Epithelial cell of esophagus (primary cell): ENCODE measurements at regions not wholly inside any gene's neighbourhood (a gene's known extent, or its start where the extent isn't known, plus 50 kb on each side); places are given as distances from the start of the nearest gene placed in this dataset.
"Not testable (repeated sequence)": the region's sequence is repeated elsewhere in the genome, so short reads cannot be mapped to it uniquely, and the experiment has no call there.

Experiments used
- DNase-seq: peaks from one replicate; pipeline ENCODE4 v3.0.0; 2010; ENCODE audit warnings: low read depth
- H3K4me3 ChIP-seq: 2 replicates; pipeline ENCODE4 v1.5.1; 2011; ENCODE audit warnings: mild to moderate bottlenecking, low read length, control low read depth
- CTCF ChIP-seq: IDR thresholded peaks from 2 replicates; pipeline ENCODE4 v1.5.1; 2011; ENCODE audit warnings: low read depth, mild to moderate bottlenecking, low read length, control low read depth, inconsistent platforms; ENCODE audit not compliant: insufficient read depth; ENCODE audit errors: missing control alignments

DNA sequence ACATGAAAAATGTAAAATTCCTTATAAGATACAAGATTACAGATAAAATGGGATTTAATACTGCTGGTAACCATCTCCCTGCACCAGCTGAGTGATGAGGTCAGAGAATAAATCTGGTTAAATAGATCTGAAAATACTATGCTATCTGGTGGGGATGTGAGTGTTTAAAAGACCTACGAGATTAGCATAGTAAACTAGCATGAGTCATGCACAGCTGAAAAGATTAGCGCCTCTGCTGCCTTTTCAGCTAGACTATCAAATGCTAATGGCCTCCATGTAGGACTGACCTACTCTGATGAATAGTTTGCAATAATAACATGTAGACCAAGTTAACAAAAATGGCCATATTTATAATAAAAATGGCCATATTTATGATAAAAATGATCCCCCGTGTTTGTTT lies 553.3 kb downstream of the C6orf118 start:
- no peak overlapping the region for H3K4me3 ChIP-seq
- TF ChIP-seq CTCF, result no peak
- DNase-seq, result no peak

DNA sequence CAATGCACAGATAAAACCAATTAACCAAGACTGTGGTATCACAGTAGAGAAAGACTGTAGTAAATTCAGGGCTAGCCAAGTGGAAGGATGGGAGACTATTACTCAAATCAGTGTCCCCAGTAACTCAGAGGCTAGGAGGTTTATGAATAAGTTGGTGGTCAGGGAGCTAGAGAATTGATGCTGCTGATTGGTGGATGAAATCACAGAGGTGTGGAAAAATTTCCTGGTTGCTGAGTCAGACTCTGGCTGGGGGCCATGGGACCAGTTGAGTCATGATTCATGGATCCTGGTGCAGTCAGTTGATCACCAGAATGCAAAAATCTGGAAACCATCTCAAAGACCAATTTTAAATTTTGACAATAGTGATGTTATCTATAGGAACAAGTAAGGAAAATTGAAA lies 555.9 kb downstream of the C6orf118 start:
- H3K4me3 ChIP-seq, result no peak overlapping the region
- TF ChIP-seq CTCF, result no peak
- DNase-seq, result peak; percentile 36

DNA sequence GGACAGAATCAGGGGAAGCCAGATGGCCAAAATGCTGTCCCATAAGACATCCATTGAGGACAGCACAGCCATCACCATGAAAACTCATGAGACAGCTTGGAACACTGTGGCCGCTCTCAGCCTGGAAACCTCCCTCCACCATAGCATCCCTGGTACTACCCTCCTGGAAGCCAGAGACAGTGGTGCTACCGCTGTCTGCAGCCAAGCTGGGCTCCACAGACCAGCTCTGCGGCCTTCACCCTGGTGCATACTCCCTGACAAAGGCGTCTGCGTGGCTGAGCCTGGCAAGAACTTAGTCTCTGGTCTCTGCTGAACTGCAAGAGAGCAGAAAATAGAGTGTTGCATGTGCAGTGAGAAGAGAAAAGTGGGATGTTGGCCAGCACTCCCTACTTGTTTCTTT lies 558.0 kb downstream of the C6orf118 start:
- TF ChIP-seq CTCF, result no peak
- no peak for DNase-seq
- H3K4me3 ChIP-seq, result no peak overlapping the region

GRCh38 chr6:164750128-164750527 lies 559.3 kb downstream of the C6orf118 start:
- DNase-seq, result no peak
- TF ChIP-seq CTCF, result no peak
- no peak overlapping the region for H3K4me3 ChIP-seq

GRCh38 chr6:164749221-164750064 lies 560.0 kb downstream of the C6orf118 start:
- DNase-seq, result peak; percentile 7
- H3K4me3 ChIP-seq, result no peak overlapping the region
- TF ChIP-seq CTCF, result no peak

DNA sequence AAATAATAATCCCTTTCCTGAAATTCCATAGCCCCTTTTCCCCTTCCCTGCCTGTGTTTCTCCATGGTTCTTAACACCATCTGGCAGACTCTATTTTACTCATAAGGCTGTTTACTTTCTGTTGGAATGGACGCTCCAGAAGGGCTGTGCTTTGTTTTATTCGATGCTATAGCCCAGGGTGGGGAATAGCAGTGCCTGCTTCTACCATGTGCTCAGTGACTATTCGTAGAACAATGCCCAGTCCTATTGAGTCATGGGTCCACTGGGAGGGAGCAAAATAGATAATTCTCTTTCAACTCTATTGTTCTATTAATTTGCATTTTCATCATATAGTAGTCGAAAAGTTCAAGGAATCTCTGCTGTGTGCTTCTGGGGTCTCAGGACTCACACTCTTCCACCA lies 565.1 kb downstream of the C6orf118 start:
- no peak for DNase-seq
- no peak for TF ChIP-seq CTCF
- H3K4me3 ChIP-seq, result no peak overlapping the region

DNA sequence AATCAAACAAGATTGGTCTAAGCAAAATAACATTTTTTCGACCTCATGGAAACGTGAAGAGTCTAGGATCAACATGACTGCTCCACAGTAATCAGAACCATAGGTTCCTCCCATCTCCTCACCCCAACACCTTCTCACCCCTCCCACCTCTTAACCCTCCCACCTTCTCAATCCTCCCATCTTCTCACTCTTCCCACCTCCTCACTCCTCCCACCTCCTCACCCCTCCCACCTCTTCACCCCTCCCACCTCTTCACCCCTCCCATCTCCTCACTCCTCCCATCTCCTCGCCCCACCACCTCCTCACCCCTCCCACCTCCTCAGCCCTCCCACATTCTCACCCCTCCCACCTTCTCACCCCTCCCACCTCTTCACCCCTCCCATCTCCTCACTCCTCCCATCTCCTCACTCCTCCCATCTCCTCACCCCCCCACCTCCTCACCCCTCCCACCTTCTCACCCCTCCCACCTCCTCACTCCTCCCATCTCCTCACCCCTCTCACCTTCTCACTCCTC lies 567.4 kb downstream of the C6orf118 start:
- no peak overlapping the region for H3K4me3 ChIP-seq
- DNase-seq, result no peak
- no peak for TF ChIP-seq CTCF

- H3K4me3 ChIP-seq, DNase-seq: not testable (repeated sequence)
Measured at GRCh38 chr6:164736090-164736489, 573.3 kb downstream of the C6orf118 start.
